ENCODE measurements at regions not wholly inside any gene's neighbourhood (a gene's known extent, or its start where the extent isn't known, plus 50 kb on each side); places are given as distances from the start of the nearest gene placed in this dataset.
"Not testable (repeated sequence)": the region's sequence is repeated elsewhere in the genome, so short reads cannot be mapped to it uniquely, and the experiment has no call there.

- DNase-seq = not testable (repeated sequence)
Observed at GRCh38 chr1:194738843-194739242, 1552.4 kb upstream of the B3GALT2 start.

- DNase-seq = no peak
Observed at GRCh38 chr1:194734970-194735369, 1548.6 kb upstream of the B3GALT2 start.

- DNase-seq = no peak
Observed at GRCh38 chr1:194731025-194731424, 1544.6 kb upstream of the B3GALT2 start.

- DNase-seq = no peak
Observed at GRCh38 chr1:194730304-194730703, 1543.9 kb upstream of the B3GALT2 start.

GRCh38 chr1:194723067-194723466 lies 1536.7 kb upstream of the B3GALT2 start:
- no peak for DNase-seq

GRCh38 chr1:194717941-194718340 lies 1531.5 kb upstream of the B3GALT2 start:
- DNase-seq = no peak

- no peak for DNase-seq
Observed at GRCh38 chr1:194717334-194717733, 1530.9 kb upstream of the B3GALT2 start.

GRCh38 chr1:194710671-194711070 lies 1524.3 kb upstream of the B3GALT2 start:
- DNase-seq = no peak

- no peak for DNase-seq
Observed at GRCh38 chr1:194709439-194709838, 1523.0 kb upstream of the B3GALT2 start.

GRCh38 chr1:194707074-194707473 lies 1520.7 kb upstream of the B3GALT2 start:
- DNase-seq = no peak

GRCh38 chr1:194705123-194705854 lies 1518.9 kb upstream of the B3GALT2 start:
- no peak for DNase-seq

GRCh38 chr1:194698908-194699318 lies 1512.5 kb upstream of the B3GALT2 start:
- no peak for DNase-seq

- no peak for DNase-seq
Observed at GRCh38 chr1:194693244-194693643, 1506.8 kb upstream of the B3GALT2 start.

GRCh38 chr1:194684636-194685035 lies 1498.2 kb upstream of the B3GALT2 start:
- DNase-seq = no peak

GRCh38 chr1:194658090-194658439 lies 1471.7 kb upstream of the B3GALT2 start:
- DNase-seq = no peak

GRCh38 chr1:194654956-194655355 lies 1468.5 kb upstream of the B3GALT2 start:
- no peak for DNase-seq

- DNase-seq = no peak
Observed at GRCh38 chr1:194653385-194653784, 1467.0 kb upstream of the B3GALT2 start.

- DNase-seq = no peak
Observed at GRCh38 chr1:194647118-194647517, 1460.7 kb upstream of the B3GALT2 start.

GRCh38 chr1:194644528-194644927 lies 1458.1 kb upstream of the B3GALT2 start:
- DNase-seq = no peak

GRCh38 chr1:194640322-194640721 lies 1453.9 kb upstream of the B3GALT2 start:
- no peak for DNase-seq

- DNase-seq = no peak
Observed at GRCh38 chr1:194629011-194629410, 1442.6 kb upstream of the B3GALT2 start.

GRCh38 chr1:194624833-194625232 lies 1438.4 kb upstream of the B3GALT2 start:
- no peak for DNase-seq

- no peak for DNase-seq
Observed at GRCh38 chr1:194618101-194618500, 1431.7 kb upstream of the B3GALT2 start.

- DNase-seq = not testable (repeated sequence)
Observed at GRCh38 chr1:194617272-194617671, 1430.9 kb upstream of the B3GALT2 start.

- no peak for DNase-seq
Observed at GRCh38 chr1:194616835-194617234, 1430.4 kb upstream of the B3GALT2 start.
